GF-D8 (cell line): ENCODE measurements at regions not wholly inside any gene's neighbourhood (a gene's known extent, or its start where the extent isn't known, plus 50 kb on each side); places are given as distances from the start of the nearest gene placed in this dataset.
"Not testable (repeated sequence)": the region's sequence is repeated elsewhere in the genome, so short reads cannot be mapped to it uniquely, and the experiment has no call there.

Source experiments
- DNase-seq: peaks from one replicate; lab custom pipeline; 2025; lab: John Stamatoyannopoulos, UW

- DNase-seq, result no peak
These were observed 408.8 kb upstream of the FZD8 start for GRCh38 chr10:36050763-36051499.

DNA sequence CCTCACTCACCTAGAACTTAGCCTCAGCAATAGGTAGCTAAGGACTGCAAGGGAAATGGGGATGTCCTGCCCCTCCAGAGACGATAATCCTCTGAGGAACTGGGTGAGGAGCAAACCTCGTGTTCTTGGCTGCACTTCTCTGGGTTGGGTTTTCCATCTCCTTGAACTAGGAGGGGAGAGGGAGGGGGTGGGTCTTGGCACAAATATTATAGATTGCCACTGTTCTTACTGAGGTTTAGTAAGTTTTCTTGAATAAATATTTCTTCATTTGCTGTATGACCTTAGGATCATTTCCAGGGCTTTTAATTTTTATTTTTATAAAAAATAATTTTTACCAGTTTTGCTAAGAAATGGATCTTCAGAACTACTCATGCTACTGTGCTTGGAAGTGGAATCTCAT is 406.7 kb upstream of the FZD8 start:
- no peak for DNase-seq

- DNase-seq, result no peak
These were observed 406.1 kb upstream of the FZD8 start for GRCh38 chr10:36048236-36048635.

DNA sequence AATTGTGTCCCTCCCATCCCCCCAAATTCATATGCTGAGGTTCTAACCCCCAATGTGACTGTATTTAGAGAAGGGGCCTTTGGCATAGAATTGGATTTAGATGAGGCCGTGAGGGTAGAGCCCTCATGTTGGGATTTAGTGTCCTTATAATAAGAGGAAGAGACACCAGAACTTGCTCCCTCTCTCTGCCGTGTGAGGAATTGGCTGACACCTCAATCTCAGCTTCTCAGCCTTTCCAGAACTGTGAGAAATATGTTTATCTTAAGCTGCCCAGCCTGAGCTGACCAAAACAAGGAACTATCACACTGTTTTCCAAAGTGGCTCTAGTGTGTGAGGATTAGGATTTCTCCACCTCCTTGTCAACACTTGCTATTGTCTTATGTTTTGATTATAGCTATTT is 400.0 kb upstream of the FZD8 start:
- no peak for DNase-seq

DNA sequence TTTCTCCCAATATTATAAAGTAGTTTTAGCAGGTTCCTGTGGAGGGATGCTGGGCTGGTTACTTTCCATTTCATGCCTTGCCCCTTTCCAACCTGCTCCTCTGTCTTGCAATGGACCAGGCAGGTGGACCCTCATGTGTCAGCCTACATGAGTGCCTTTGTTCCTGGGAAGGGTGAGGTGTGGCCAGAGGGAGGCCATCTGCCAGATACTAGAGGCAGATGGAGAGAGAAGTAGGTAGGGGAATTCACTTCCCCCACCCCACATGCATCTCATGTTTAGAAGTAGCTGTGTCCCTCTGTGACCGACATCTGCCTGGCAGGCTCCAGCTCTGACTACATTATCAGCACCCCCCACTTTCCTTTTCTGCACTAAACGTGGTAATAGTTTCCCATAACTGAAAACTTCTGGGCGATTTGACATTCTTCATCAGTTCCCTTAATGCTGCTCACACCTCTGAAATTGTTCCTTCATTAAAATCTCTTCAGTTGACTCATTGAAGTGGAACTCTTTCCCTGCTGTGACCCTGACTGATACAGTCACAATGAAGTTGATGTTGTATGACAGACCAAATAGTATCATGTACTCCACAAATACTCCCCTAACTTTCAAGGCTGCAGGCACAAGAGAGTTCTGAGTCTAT is 396.3 kb upstream of the FZD8 start:
- no peak for DNase-seq

DNA sequence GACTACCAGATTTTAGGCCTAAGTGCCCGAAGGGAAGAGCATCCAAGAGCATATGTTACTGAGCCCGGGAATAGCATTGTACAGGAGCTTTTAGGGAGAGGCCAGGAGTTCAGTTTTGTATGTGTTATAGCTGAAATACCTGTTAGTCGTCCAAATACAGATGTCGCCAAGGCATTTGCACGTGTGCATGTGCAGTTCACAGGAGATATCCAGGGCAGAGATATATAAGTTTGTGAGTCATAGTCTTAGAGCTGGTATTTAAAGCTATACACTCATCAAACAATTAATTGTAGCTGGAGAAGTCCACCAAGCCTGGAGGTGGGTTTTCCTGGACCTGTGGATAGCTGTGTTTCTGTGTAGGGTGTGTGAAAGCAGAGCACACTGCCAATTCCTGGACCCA is 394.0 kb upstream of the FZD8 start:
- no peak for DNase-seq

DNA sequence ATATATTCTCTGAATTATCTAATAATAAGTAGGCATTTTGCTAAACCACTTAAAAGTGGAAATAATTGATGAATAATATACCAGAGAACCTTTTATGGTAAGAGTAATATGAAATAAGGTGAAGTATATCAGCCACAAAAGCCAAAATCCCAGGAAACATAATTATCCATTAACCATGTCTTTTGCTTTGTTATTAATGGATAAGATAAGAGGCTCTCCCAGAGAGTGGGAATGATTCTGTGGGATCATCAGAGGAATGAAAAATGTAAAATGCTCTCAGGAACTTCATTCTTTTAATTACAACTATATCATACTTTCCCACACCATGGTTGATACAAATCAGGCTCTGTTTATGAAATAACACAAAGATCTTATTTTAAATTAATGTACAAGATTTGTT is 391.7 kb upstream of the FZD8 start:
- DNase-seq, result no peak

GRCh38 chr10:36030516-36030915 is 388.4 kb upstream of the FZD8 start:
- DNase-seq, result no peak

GRCh38 chr10:36026656-36027390 is 384.7 kb upstream of the FZD8 start:
- DNase-seq, result no peak

DNA sequence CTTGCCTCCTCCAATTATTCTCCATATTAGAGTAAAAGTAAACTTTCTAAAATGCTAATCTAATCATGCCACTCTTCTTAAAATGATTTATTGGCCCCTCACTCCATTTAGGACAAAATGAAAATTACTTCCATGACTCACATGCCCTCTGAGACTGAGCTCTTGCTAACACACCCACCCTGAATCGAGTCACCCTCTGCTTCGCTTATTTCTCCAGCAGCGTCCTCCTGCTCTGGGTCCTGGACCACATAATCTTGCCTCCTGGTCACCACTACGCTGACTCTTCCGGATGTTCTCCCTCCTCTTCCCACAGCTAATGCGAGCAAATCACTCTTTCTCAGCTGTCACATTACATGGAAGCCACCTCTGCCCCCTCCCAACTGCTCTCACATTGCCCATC is 384.0 kb upstream of the FZD8 start:
- DNase-seq, result no peak

DNA sequence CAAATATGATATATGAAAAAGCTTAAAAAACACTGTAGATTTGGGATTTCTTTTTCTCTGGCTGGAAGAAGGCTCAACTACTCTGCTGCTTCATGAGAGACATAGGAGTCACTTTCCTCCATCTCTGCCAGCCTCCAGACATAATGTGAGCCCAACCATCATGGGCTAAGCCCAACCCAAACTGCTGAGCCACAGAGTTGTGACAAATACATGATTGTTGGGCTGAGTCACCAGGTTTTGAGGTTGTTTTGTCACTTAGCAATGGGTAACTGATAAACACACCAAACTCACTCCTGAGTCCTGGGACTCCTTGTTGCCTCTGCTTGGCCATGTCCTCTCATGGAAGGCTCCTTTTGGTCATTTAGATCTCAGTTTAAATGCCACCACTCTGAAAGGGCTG is 381.8 kb upstream of the FZD8 start:
- DNase-seq, result no peak

- DNase-seq, result no peak
These were observed 379.0 kb upstream of the FZD8 start for GRCh38 chr10:36021096-36021495.

GRCh38 chr10:36019749-36020148 is 377.7 kb upstream of the FZD8 start:
- DNase-seq, result no peak

DNA sequence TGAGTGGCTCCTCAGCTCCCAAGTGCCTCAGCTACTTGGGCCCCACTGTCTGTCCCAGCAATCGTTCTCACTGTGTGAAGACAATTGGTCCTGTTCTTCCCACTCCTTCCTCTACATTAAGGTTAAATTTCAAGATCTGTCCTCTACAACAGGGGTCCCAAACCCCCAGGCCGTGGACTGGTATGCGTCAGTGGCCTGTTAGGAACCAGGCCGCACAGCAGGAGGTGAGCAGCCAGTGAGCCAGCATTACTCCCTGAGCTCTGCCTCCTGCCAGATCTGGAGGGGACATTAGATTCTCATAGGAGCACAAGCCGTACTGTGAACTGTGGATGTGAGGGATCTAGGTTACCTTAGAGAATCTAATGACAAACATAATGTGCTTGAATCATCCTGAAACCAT is 376.9 kb upstream of the FZD8 start:
- DNase-seq, result no peak

GRCh38 chr10:36017137-36017536 is 375.0 kb upstream of the FZD8 start:
- no peak for DNase-seq

- no peak for DNase-seq
These were observed 365.3 kb upstream of the FZD8 start for GRCh38 chr10:36007369-36007768.

GRCh38 chr10:36003688-36004087 is 361.6 kb upstream of the FZD8 start:
- no peak for DNase-seq

- no peak for DNase-seq
These were observed 361.0 kb upstream of the FZD8 start for GRCh38 chr10:36003031-36003600.

DNA sequence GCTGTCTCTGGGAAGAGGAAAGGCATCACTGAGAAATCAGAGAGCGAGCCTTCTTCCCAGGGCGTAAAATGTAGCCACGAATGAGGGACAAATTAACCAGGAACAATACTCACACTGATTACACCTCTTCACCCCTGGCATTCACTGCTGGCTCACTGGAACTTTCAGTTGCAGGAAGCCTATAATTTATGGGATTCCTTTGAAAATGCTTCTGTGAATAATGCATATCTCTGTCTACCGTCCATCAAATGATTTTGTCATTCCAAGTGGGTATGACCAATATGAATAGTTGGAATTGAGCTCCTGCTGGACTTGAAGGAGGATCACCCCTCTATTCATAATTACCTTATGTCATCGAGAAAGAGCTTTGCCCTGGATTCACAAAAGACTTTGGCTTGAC is 360.3 kb upstream of the FZD8 start:
- DNase-seq, result no peak

DNA sequence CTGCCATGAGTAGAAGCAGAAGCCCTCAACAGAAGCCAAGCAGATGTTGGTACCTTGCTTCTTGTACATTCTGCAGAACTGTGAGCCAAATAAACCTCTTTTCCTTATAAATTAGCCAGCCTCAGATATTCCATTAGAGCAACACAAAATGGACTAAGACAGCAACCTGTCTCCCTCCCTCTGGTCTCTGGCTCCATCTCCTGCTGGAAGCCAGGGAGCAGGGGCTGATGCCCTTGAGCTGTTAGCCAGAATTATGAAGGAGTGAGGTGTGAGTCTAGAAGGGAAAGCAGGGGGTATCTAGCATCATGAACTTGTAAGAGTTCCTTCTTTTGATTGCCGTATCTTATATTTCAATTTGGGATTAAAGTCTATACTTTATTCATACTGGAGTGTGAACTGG is 358.7 kb upstream of the FZD8 start:
- DNase-seq, result not testable (repeated sequence)

DNA sequence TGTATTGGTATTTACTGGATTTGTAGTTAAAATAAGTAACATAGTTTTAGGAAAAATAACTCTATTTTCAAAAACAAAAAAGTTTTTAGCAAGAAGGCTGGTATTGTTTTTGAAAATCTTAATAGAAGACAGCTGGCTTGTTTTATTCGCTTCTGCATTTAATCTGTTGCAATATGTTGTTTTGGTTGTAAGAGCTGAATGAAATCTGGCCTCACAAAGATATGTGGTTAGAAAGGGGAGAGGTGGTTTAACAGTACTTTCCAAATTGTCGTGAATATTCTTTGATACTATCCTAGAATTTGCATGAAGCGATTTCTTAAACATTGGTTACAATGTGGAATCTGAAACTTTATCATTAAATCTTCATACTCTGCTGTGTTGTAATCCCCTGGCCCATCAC is 355.9 kb upstream of the FZD8 start:
- DNase-seq, result no peak

DNA sequence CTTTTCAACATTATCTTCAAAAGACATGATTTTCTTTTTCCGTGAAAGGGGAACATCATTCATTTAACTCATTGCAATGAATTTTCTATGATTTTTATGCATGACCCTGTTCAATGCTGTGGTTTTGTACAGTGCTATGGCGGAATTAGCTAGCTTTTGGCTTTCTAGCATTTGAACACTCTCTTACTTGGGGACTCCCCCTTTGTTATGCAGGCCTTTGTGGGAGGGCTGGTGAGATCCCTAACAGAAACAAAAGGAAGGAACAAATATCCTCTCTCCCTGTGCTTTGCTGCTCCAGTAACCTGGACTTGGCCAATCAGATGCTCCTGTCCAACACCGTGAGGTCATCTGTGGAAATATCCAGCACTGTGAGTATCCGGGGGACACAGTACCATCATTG is 353.4 kb upstream of the FZD8 start:
- no peak for DNase-seq
